T-helper 2 cell (primary cell): ENCODE measurements at regions not wholly inside any gene's neighbourhood (a gene's known extent, or its start where the extent isn't known, plus 50 kb on each side); places are given as distances from the start of the nearest gene placed in this dataset.
A peak's percentile ranks its signal among the peaks of the same experiment; 100 is the strongest.

Experiments
- DNase-seq, 5 experiments: peaks; one replicate each; pipeline versions ENCODE4 v3.0.0 to v3.0.0-alpha.2; 2012 to 2022

- DNase-seq: no peak
Observed at GRCh38 chr13:22137361-22138050, 466.6 kb downstream of the FGF9 start.

DNA sequence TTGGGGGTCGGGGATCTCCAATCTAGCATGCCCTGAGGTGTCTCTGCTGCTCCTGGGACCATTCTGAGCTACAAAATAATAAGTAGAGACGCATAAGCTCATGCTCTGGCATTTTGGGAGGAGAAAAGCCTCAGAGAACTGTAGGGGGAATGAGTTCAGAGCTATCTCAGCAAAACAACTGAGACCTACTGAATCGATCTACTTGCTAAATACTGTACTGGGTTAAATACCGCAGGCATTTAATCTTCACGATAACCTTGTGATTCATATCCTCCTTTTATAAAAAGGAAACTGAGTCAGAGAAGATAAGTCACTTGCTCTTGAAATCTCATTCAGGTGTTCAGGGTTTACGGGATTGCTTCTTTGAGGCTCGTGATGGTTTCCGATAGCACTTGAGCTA, 468.1 kb downstream of the FGF9 start:
- no peak for DNase-seq

DNA sequence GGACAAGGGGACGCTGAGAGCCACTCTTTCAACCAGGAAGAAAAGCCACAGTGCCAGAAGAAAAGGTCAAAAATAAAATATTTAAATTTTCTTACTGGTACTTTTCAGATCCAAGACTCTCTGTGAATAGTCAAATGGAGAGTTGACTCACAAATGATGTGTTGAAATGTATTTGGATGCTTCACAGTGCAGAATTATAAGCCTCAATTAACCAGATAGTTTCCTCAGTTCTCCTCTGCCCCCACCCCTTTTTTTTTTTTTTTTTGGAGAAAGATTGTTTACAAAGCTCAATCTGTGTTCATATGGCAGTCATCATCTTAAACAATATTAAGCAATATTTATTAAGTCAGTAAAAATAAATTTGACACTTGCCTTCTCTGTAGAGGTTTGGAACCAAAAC, 470.8 kb downstream of the FGF9 start:
- DNase-seq: no peak

DNA sequence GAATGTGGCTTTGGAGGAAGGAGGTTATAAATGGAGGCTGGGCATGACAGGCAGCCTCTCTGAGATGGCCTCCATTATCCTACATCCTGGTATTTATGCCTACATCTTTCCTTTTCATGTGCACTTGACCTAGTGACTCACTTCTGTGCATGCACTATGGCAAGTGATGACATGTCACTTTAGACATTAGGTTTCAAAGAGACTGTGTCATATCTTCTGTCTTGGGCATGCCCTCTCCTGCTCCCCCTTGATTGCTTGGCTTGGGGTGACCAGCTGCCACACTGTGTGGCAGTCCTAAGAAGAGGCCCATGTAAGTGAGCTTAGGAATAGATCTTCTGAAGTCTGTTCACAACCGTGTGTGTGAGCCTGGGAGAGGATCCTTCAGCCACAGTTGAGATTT, 472.8 kb downstream of the FGF9 start:
- DNase-seq: no peak

DNA sequence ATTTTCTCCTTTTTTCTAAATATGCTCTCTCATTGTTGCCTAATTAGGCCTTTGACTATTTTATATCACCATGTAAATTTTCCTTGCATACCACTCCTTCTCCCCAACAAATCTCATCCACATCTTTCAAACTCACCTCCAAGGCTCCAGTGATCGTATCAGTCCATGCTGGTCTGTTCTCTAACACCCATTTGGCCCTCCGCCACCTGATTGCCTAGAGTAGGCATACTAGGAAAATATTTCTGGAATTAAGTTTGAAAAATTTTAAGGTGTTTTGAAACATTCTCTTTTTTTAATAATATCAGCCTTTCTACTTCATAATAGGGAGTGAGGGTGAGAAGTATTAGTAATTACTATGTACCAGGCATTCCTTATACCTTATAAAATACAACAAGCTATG, 473.9 kb downstream of the FGF9 start:
- no peak for DNase-seq

DNA sequence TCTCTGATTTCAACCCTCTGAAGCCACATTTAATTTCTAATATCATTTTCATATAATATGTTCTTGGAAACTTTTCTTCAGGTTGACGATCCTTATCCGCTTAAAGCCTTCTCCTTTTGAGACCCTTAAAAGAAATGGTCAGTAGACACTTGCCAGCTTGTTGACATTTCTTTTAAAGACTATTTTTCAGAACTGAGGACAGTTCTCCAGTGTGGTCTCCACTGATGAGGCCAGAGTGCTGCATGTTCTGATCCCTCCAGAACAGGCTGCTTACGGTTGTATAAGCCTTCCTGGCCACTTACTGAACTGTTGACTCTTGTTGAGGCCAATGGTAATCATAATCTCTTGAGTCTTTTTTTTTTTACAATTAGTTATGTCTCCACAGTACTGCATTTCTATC, 477.3 kb downstream of the FGF9 start:
- no peak for DNase-seq

DNA sequence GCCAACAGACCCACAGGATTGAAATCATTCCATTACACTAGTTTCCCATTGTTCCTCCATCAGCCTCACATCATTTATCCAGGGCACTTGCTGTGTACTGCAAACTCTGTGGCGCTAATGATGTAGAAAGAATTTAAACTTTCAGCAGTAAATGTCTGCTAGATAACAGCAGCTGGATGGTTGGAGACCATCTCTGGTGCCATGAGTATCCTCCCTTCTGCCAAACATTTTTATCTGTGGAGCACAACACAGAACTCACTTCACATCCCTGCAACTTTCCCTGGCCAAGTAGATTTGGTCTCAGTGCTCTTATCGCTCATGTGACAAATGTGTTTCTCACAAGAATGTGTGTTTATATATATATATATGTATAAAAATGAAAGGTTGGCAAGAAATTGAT, 481.9 kb downstream of the FGF9 start:
- no peak for DNase-seq

- DNase-seq: no peak
Observed at GRCh38 chr13:22154041-22154440, 483.2 kb downstream of the FGF9 start.

GRCh38 chr13:22161871-22162270, 491.0 kb downstream of the FGF9 start:
- peak in 2 of 5 experiments; percentile 2 to 59 for DNase-seq

DNA sequence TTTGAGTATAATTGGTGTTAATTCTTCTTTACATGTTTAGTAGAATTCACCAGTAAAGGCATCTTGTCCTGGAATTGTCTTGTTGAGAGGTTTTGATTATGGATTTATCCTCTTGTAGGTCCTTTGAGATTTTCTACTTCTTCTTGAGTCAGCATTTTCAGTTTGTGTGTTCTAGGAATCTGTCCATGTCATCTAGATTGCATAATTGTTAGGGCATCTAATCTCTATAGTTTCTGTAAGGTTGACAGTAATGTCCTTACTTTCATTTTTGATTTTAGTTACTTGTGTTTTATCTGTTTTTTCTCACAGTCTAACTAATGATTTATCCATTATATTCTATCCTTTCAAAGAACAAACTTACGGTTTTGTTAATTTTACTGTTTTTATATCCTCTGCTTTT, 492.0 kb downstream of the FGF9 start:
- DNase-seq: peak in 1 of 5 experiments; percentile 52

GRCh38 chr13:22168437-22169190, 497.7 kb downstream of the FGF9 start:
- no peak for DNase-seq

DNA sequence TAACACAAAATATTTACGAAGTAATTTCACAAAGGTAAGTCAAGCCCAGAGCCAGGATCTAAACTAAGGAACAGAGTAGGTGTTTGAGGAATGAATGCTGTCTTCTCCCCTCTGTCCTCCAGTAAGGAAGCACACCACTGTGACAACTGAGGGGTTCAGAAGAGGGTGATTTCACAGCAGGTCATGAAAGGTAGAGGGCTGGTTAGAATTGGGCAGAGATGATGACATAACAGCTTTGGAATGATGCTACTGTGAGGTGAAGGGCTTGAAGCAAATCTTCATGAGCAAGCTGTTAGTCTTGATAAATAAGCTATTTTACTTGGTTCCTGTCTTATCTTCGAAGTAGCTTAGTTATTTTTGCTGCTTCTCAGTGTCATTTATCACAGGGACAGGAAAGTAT, 498.6 kb downstream of the FGF9 start:
- DNase-seq: no peak

- no peak for DNase-seq
Observed at GRCh38 chr13:22173610-22174009, 502.7 kb downstream of the FGF9 start.

- no peak for DNase-seq
Observed at GRCh38 chr13:22175241-22175640, 504.4 kb downstream of the FGF9 start.

GRCh38 chr13:22175815-22176214, 504.9 kb downstream of the FGF9 start:
- no peak for DNase-seq

- no peak for DNase-seq
Observed at GRCh38 chr13:22176968-22177520, 506.2 kb downstream of the FGF9 start.

GRCh38 chr13:22178878-22179277, 508.0 kb downstream of the FGF9 start:
- no peak for DNase-seq

DNA sequence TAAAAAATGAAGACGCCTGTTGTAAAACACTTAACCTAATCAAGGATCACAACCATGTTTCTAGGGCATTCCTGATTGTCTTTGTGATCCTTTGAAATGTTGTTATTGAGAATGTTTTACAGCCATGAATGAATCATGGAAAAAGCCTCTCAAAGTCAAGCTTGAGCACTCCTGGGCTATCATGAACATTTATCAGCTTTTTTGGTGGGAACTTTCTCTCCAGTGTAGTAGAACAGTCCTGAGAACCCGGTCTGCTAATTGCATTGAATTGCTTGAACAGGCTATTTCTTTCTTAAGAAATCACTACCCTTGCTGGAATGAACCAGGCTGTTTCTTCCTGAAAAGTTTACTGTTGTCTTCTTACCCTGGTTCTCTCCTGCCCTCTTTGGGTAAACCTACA, 516.5 kb downstream of the FGF9 start:
- DNase-seq: no peak

- no peak for DNase-seq
Observed at GRCh38 chr13:22189176-22190048, 518.5 kb downstream of the FGF9 start.

DNA sequence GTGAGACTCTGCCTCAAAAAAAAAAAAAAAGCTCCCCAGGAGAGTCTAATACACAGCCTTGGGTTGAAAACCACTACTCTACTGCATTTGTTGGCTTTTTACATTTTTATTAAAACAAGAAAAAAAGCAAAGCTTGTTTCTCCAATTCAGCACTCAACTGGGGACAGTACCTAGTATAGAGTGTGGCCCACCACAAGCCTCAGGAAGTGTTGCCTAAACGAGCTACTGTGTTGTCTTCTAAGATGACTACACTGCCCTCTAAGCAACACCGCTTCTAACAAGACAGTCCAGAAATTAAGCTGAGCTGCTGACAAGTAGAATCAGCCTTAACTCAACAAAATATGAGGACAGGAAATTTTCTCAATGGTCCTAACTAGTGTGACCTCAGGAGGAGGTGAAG, 522.2 kb downstream of the FGF9 start:
- peak in 1 of 5 experiments; percentile 15 for DNase-seq

DNA sequence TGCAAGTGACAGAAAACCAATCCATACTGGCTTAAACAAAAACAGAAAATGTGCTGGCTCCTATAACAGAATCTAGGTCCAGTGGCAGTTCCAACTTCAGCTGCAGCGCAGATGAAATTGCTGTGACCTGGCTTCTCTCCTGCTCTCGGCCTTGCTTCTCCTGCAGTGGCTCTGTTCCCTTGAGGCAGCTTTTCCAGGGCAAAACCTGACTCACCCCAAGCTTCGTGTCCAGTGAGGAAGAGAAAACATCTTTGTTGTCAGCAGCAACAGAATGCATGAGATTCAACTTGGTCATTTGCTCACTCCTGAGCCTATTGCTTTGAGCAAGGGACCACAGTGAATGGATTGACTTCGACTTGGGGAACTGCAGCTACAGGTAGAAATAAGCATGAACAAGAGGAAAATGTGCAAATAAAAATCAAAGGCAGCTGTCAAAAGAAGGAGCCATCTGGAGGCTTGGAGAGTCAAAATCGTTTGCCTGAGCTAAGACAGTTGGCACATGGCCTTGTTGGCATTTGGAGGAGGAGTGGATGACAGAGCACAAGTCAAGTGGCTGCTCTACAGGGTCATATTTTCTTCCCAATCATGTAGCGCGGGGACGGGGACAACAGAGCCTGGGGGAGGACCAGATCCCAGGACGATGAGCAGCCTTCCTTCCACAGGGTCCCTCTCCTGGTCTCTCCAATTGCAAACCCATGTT, 523.4 kb downstream of the FGF9 start:
- no peak for DNase-seq

DNA sequence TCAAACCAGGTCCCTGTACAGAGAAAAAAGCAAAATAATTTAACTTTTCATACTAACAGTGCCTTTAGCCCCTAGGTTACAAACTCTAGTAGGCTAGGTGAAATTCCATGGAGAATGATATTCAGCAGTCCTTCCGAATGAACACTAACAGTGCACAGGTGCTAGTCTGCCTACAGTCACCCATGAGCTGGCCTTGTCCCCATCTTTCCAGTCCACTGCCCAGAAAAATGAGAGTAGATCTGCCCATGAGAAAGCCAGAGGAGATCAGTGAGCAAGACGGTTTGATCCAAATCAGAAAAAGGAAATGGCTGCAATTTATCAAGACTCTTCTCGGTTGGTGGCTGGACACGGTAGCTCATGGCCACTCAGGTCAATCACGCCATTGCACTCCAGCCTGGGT, 524.9 kb downstream of the FGF9 start:
- no peak for DNase-seq

GRCh38 chr13:22196777-22197176, 525.9 kb downstream of the FGF9 start:
- DNase-seq: no peak
